OCI-LY7 (cell line): ENCODE measurements at regions not wholly inside any gene's neighbourhood (a gene's known extent, or its start where the extent isn't known, plus 50 kb on each side); places are given as distances from the start of the nearest gene placed in this dataset.

Experiments
- EZH2phosphoT487 ChIP-seq: fragments of 200-600 bp; sonication (generic); IDR thresholded peaks from 2 replicates; pipeline ENCODE4 v1.6.1; 2018; ENCODE audit warnings: low read depth, borderline replicate concordance, mild to moderate bottlenecking, mixed run types, antibody characterized with exemption, low read length, moderate library complexity, mixed read lengths
- TF ChIP-seq, protein P1 (sequence below): fragments of 200-600 bp; sonication (generic); conservative IDR thresholded peaks from 2 replicates; pipeline ENCODE4 v1.5.1; 2014; ENCODE audit warnings: mild to moderate bottlenecking, antibody characterized with exemption, low read length, moderate library complexity, mixed read lengths

- TF ChIP-seq, protein P1, sequence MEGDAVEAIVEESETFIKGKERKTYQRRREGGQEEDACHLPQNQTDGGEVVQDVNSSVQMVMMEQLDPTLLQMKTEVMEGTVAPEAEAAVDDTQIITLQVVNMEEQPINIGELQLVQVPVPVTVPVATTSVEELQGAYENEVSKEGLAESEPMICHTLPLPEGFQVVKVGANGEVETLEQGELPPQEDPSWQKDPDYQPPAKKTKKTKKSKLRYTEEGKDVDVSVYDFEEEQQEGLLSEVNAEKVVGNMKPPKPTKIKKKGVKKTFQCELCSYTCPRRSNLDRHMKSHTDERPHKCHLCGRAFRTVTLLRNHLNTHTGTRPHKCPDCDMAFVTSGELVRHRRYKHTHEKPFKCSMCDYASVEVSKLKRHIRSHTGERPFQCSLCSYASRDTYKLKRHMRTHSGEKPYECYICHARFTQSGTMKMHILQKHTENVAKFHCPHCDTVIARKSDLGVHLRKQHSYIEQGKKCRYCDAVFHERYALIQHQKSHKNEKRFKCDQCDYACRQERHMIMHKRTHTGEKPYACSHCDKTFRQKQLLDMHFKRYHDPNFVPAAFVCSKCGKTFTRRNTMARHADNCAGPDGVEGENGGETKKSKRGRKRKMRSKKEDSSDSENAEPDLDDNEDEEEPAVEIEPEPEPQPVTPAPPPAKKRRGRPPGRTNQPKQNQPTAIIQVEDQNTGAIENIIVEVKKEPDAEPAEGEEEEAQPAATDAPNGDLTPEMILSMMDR = no peak
- TF ChIP-seq EZH2phosphoT487 = no peak
Observed at GRCh38 chr10:44680764-44681163, 230.4 kb upstream of the TMEM72 start.
